Type B pancreatic cell (in vitro differentiated cells): ENCODE measurements at regions not wholly inside any gene's neighbourhood (a gene's known extent, or its start where the extent isn't known, plus 50 kb on each side); places are given as distances from the start of the nearest gene placed in this dataset.
A peak's percentile ranks its signal among the peaks of the same experiment; 100 is the strongest.

ENCODE experiments used
- DNase-seq: peaks from one replicate; pipeline ENCODE4 v3.0.0; 2021; ENCODE audit warnings: mixed read lengths; ENCODE audit not compliant: unreplicated experiment; ENCODE audit errors: extremely low spot score
- H3K27ac Mint-ChIP-seq: 2 replicates; pipeline ENCODE4 v1.8.0; 2021; ENCODE audit warnings: mild to moderate bottlenecking, mixed read lengths
- H3K27me3 Mint-ChIP-seq: 2 replicates; pipeline ENCODE4 v1.8.0; 2021; ENCODE audit warnings: mixed read lengths
- H3K36me3 Mint-ChIP-seq: 2 replicates; pipeline ENCODE4 v1.8.0; 2021; ENCODE audit warnings: mixed read lengths
- H3K4me1 Mint-ChIP-seq: one replicate; pipeline ENCODE4 v1.8.0; 2021; ENCODE audit warnings: mixed read lengths; ENCODE audit not compliant: unreplicated experiment
- H3K4me3 Mint-ChIP-seq: 2 replicates; pipeline ENCODE4 v1.8.0; 2021; ENCODE audit warnings: mild to moderate bottlenecking, mixed read lengths
- H3K9me3 Mint-ChIP-seq: 2 replicates; pipeline ENCODE4 v1.8.0; 2021; ENCODE audit warnings: mixed read lengths
- TF ChIP-seq, protein P1 (sequence below): fragments of 200-600 bp; sonication (generic); conservative IDR thresholded peaks from 2 replicates; pipeline ENCODE4 v1.5.0; 2021; ENCODE audit warnings: antibody characterized with exemption, mild to moderate bottlenecking

DNA sequence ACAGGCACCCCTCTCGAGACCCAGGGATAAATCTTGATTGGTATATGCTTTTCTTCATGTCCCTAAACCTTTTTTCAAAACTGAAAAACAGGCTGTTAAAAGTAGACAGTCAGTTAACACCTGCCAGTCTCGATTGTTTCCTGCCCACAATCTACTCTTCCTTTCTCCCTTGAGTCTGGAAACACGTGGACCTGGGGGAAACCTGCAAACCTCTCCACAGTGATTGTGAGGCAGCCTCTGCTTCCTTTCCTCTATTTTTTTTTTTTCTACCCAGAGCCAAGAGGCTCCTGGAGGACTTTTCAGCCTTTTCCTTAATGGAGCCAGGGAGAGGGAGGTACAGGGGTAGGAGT, 69.4 kb upstream of the CLMP start:
- no peak for DNase-seq
- Mint-ChIP-seq H3K36me3 (no peaks in the 10 kb centered on the region), H3K9me3 (no peaks in the 10 kb centered on the region), H3K27ac (no peak overlapping the region), H3K4me3 (no peak overlapping the region), H3K4me1 (peaks cover 14% of the 10 kb centered on the region), H3K27me3 (peaks cover 17% of the 10 kb centered on the region)
- TF ChIP-seq, protein P1, sequence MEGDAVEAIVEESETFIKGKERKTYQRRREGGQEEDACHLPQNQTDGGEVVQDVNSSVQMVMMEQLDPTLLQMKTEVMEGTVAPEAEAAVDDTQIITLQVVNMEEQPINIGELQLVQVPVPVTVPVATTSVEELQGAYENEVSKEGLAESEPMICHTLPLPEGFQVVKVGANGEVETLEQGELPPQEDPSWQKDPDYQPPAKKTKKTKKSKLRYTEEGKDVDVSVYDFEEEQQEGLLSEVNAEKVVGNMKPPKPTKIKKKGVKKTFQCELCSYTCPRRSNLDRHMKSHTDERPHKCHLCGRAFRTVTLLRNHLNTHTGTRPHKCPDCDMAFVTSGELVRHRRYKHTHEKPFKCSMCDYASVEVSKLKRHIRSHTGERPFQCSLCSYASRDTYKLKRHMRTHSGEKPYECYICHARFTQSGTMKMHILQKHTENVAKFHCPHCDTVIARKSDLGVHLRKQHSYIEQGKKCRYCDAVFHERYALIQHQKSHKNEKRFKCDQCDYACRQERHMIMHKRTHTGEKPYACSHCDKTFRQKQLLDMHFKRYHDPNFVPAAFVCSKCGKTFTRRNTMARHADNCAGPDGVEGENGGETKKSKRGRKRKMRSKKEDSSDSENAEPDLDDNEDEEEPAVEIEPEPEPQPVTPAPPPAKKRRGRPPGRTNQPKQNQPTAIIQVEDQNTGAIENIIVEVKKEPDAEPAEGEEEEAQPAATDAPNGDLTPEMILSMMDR: no peak

DNA sequence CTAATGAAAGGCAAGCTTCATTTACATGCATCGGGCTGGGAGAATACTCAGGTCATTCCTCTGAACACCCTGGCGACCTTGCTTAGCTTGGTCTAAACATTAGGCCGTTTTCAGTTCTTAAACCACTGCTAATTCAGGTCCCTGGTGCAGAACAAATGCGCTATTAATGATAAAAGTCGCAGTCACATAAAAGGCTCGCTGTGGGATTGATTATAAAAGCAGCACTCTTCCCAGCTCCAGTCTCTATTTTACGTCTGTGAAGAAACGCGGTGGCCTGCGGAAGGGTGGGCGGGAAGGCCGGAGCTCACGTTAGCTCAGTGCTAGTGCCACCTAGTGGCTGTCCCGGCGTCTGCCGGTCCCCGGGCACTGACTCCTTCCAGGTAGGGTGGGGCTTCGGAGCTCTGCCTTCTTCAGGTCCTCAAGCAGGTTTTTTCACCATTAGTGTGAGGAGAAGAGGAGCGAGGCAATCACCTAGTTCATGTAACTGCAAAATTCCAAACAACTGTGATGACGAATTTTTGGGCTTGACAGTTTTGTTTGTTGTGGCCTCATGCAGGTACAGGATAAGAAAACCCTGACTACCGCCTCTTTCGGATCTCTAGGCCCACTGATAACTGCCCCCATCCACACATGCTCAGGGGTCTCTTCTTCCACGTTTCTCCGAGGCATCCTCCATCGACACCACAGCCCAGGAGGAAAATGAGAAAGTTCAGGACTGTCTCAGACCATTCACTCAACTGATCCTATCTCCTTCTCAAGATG, 66.5 kb upstream of the CLMP start:
- Mint-ChIP-seq H3K27ac (no peak overlapping the region), H3K9me3 (no peaks in the 10 kb centered on the region), H3K4me1 (peaks cover 9% of the 10 kb centered on the region), H3K4me3 (peak overlapping the region; percentile 74), H3K36me3 (no peaks in the 10 kb centered on the region), H3K27me3 (peaks cover 17% of the 10 kb centered on the region)
- DNase-seq: peak; percentile 89
- TF ChIP-seq, protein P1: peak; percentile 98

DNA sequence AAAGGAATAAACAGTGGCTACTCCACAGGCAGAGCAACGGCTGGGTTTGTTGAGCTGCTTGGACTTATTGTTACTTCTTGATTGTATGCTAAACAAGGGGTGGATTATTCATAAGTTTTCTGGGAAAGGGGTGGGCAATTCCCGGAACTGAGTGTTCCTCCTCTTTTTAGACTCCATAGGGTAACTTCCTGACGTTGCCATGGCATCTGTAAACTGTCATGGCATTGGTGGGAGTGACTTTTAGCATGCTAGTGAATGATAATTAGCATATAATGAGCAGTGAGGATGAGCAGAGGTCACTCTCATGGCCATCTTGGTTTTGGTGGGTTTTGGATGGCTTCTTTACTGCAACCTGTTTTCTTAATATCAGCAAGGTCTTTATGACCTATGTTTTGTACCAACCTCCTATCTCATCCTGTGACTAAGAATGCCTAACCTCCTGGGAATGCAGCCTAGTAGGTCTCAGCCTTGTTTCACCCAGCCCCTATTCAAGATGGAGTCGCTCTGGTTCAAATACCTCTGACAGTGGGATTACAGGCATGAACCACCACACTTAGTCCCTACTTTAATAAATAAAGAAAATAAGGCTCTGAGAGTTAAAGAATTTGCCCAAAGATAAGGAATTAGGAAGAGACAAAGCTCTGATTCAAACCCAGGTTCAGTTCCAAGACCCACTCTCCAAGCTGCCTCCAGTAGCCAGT, 65.6 kb upstream of the CLMP start:
- TF ChIP-seq, protein P1: no peak
- peaks cover 17% of the 10 kb centered on the region for H3K27me3 Mint-ChIP-seq
- H3K9me3 Mint-ChIP-seq: no peaks in the 10 kb centered on the region
- H3K27ac Mint-ChIP-seq: no peak overlapping the region
- H3K36me3 Mint-ChIP-seq: no peaks in the 10 kb centered on the region
- H3K4me3 Mint-ChIP-seq: no peak overlapping the region
- DNase-seq: no peak
- H3K4me1 Mint-ChIP-seq: peaks cover 18% of the 10 kb centered on the region

DNA sequence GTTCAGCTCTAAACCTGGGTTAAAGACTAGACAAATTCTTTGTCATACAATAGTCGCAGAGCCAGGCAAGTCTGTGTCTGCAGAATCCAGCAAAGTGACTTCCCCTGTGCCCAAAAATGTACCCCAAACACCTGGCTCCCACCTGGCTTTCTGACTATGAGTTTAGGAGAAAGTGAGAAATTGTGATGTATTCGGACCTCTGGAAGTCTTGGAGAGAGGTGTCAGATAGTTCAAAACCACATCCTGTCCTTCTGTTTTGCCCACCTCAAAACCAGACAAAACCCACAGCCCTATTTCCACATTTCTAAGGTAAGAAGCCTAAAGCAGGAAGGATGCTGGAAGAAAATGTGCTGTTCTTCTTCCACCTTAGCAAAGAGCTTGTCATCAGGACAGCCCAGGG, 63.8 kb upstream of the CLMP start:
- H3K9me3 Mint-ChIP-seq: no peaks in the 10 kb centered on the region

DNA sequence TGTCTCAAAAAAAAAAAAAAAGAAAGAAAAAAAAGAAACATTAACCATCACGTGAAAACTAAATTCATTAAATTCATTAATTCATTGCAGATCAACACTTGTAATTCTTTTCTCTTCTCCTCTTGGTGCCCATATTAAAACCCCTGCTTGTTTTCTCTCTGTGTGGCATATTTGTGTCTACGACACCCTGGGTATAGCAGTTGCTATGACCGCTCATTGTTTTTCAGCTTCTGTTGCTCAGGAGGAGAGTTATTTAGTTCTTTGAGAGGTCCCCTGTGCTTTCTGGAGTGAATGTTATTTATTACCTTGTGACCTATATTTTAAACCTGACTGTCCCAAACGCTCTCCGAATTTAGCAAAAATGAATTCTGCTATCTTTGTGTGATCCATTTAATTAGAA, 62.3 kb upstream of the CLMP start:
- Mint-ChIP-seq H3K36me3 (no peaks in the 10 kb centered on the region), H3K4me1 (peaks cover 21% of the 10 kb centered on the region), H3K27ac (no peak overlapping the region), H3K4me3 (no peak overlapping the region), H3K9me3 (no peaks in the 10 kb centered on the region), H3K27me3 (peaks cover 7% of the 10 kb centered on the region)
- TF ChIP-seq, protein P1: no peak
- no peak for DNase-seq

More for the DNA sequence above, 63.8 kb upstream of the CLMP start:
- TF ChIP-seq, protein P1: no peak
- DNase-seq: no peak
- Mint-ChIP-seq H3K36me3 (no peaks in the 10 kb centered on the region), H3K4me3 (no peak overlapping the region), H3K4me1 (peaks cover 21% of the 10 kb centered on the region), H3K27me3 (peaks cover 8% of the 10 kb centered on the region), H3K27ac (no peak overlapping the region)
